H1 (cell line): ENCODE measurements at regions not wholly inside any gene's neighbourhood (a gene's known extent, or its start where the extent isn't known, plus 50 kb on each side); places are given as distances from the start of the nearest gene placed in this dataset.
"Not testable (repeated sequence)": the region's sequence is repeated elsewhere in the genome, so short reads cannot be mapped to it uniquely, and the experiment has no call there.

ENCODE experiments used
- CTCF ChIA-PET: fragments of 300-600 bp; sonication (Branson Sonifier 250); formaldehyde crosslinking; loops from one replicate; lab custom pipeline; 2021; ENCODE audit not compliant: partially characterized antibody; lab: Charles Lee
- POLR2A ChIA-PET: fragments of 300-600 bp; sonication (Branson Sonifier 250); formaldehyde crosslinking; loops from one replicate; lab custom pipeline; 2021; ENCODE audit warnings: inconsistent platforms; ENCODE audit not compliant: partially characterized antibody; lab: Charles Lee
- DNase-seq, 2 experiments: peaks; one replicate each; pipeline versions ENCODE4 v3.0.0 to v3.0.0-alpha.2; 2010 to 2022; ENCODE audit warnings: low spot score in 2 of 2, low read depth in 1 of 2, mixed read lengths in 1 of 2
- FAIRE-seq: peaks from 2 replicates; lab custom pipeline; 2011; peaks lifted over from hg19 to GRCh38; lab: Jason Lieb, UNC
- H2AFZ ChIP-seq: 2 replicates; pipeline ENCODE4 v1.8.1; 2012; ENCODE audit warnings: low read length, inconsistent platforms
- H2AK5ac ChIP-seq: 2 replicates; pipeline ENCODE4 v1.6.1; 2013; ENCODE audit warnings: low read depth, low read length
- H2BK120ac ChIP-seq: replicated peaks from 2 replicates; pipeline ENCODE3; 2013; ENCODE audit warnings: low read depth, low read length, inconsistent platforms
- H2BK12ac ChIP-seq: 2 replicates; pipeline ENCODE4 v1.6.1; 2013; ENCODE audit warnings: low read depth, low read length
- H2BK15ac ChIP-seq: 2 replicates; pipeline ENCODE4 v1.6.1; 2013; ENCODE audit warnings: low read length
- H2BK20ac ChIP-seq: 2 replicates; pipeline ENCODE4 v1.6.1; 2013; ENCODE audit warnings: low read length
- H2BK5ac ChIP-seq: 2 replicates; pipeline ENCODE4 v1.6.1; 2013; ENCODE audit warnings: low read depth, low read length
- H3K14ac ChIP-seq: 2 replicates; pipeline ENCODE4 v1.6.1; 2013; ENCODE audit warnings: inconsistent platforms; ENCODE audit not compliant: insufficient read length
- H3K18ac ChIP-seq: 2 replicates; pipeline ENCODE4 v1.6.1; 2013; ENCODE audit warnings: low read length; ENCODE audit errors: extremely low read depth
- H3K23ac ChIP-seq: 2 replicates; pipeline ENCODE4 v1.6.1; 2013; ENCODE audit warnings: inconsistent platforms; ENCODE audit not compliant: insufficient read length
- H3K23me2 ChIP-seq: 2 replicates; pipeline ENCODE4 v1.6.1; 2013; ENCODE audit warnings: low read depth, low read length
- H3K27ac ChIP-seq: 2 replicates; pipeline ENCODE4 v1.6.1; 2011; ENCODE audit warnings: low read depth, low read length, inconsistent platforms
- H3K27me3 ChIP-seq, 4 experiments: replicated peaks in 1 of 4; 1 replicate in 1 of 4; 2 replicates in 3 of 4; pipeline versions ENCODE4 v1.6.1 to v1.8.1; 2011 to 2013; ENCODE audit warnings: low read length in 3 of 4, mild to moderate bottlenecking in 3 of 4, inconsistent platforms in 2 of 4, mixed read lengths in 2 of 4, moderate library complexity in 1 of 4; ENCODE audit not compliant: control insufficient read depth in 3 of 4, insufficient read depth in 3 of 4; ENCODE audit errors: extremely low read depth in 1 of 4
- H3K36me3 ChIP-seq, 4 experiments: 2 replicates each; pipeline versions ENCODE4 v1.6.1 to v1.8.1; 2011 to 2013; ENCODE audit warnings: mild to moderate bottlenecking in 4 of 4, low read length in 3 of 4, moderate library complexity in 2 of 4, control low read depth in 1 of 4, inconsistent platforms in 1 of 4; ENCODE audit not compliant: insufficient read depth in 4 of 4, control insufficient read depth in 2 of 4
- H3K4ac ChIP-seq: replicated peaks from 2 replicates; pipeline ENCODE3; 2013; ENCODE audit warnings: low read length, low read depth, mixed read lengths, inconsistent platforms; ENCODE audit not compliant: insufficient read length
- H3K4me1 ChIP-seq, 4 experiments: replicated peaks in 1 of 4; 1 replicate in 1 of 4; 2 replicates in 3 of 4; pipeline versions ENCODE4 v1.6.1 to v1.8.1; 2011 to 2013; ENCODE audit warnings: low read length in 3 of 4, inconsistent platforms in 2 of 4, mixed read lengths in 1 of 4; ENCODE audit not compliant: insufficient read depth in 4 of 4, control insufficient read depth in 3 of 4
- H3K4me2 ChIP-seq, 2 experiments: 2 replicates each; pipeline versions ENCODE4 v1.6.1 to v1.8.1; 2011 to 2013; ENCODE audit warnings: low read depth in 2 of 2, low read length in 2 of 2, control low read depth in 1 of 2, inconsistent platforms in 1 of 2, mild to moderate bottlenecking in 1 of 2; ENCODE audit not compliant: insufficient read depth in 1 of 2
- H3K4me3 ChIP-seq, 4 experiments: fragments of 200-600, 300-600 bp in 1 of 4; sonication (generic), shearing (Covaris generic), sonication (Bioruptor Twin) in 1 of 4; 2 replicates each; pipeline versions ENCODE4 v1.5.1 to v1.8.1; 2011 to 2016; ENCODE audit warnings: low read length in 4 of 4, low read depth in 3 of 4, control low read depth in 2 of 4, inconsistent platforms in 2 of 4, mild to moderate bottlenecking in 2 of 4, mixed read lengths in 1 of 4, moderate library complexity in 1 of 4; ENCODE audit not compliant: insufficient read depth in 2 of 4; ENCODE audit errors: extremely low read depth in 1 of 4
- H3K56ac ChIP-seq: replicated peaks from 2 replicates; pipeline ENCODE3; 2013; ENCODE audit warnings: low read depth, mild to moderate bottlenecking, mixed read lengths, low read length, inconsistent platforms; ENCODE audit not compliant: insufficient read length
- H3K79me1 ChIP-seq: 2 replicates; pipeline ENCODE4 v1.6.1; 2013; ENCODE audit warnings: low read depth, low read length, control low read depth
- H3K79me2 ChIP-seq, 2 experiments: 2 replicates each; pipeline versions ENCODE4 v1.6.1 to v1.8.1; 2012 to 2013; ENCODE audit warnings: low read length in 2 of 2, mild to moderate bottlenecking in 2 of 2, inconsistent platforms in 1 of 2; ENCODE audit not compliant: insufficient read depth in 2 of 2, control insufficient read depth in 1 of 2
- H3K9ac ChIP-seq, 4 experiments: replicated peaks in 1 of 4; 1 replicate in 1 of 4; 2 replicates in 3 of 4; pipeline versions ENCODE4 v1.6.1 to v1.8.1; 2011 to 2013; ENCODE audit warnings: low read depth in 3 of 4, low read length in 3 of 4, control low read depth in 2 of 4, mild to moderate bottlenecking in 2 of 4, moderate library complexity in 2 of 4, inconsistent platforms in 1 of 4; ENCODE audit errors: extremely low read depth in 1 of 4
- H3K9me3 ChIP-seq, 2 experiments: 2 replicates each; pipeline versions ENCODE4 v1.6.1 to v1.8.1; 2012 to 2013; ENCODE audit warnings: mild to moderate bottlenecking in 2 of 2, moderate library complexity in 2 of 2, control low read depth in 1 of 2, inconsistent platforms in 1 of 2, low read depth in 1 of 2, low read length in 1 of 2, mixed read lengths in 1 of 2; ENCODE audit not compliant: insufficient read depth in 2 of 2
- H4K20me1 ChIP-seq, 2 experiments: replicated peaks in 1 of 2; 2 replicates each; pipeline versions ENCODE3 to v1.8.1; 2011 to 2013; ENCODE audit warnings: inconsistent platforms in 2 of 2, low read length in 2 of 2, mild to moderate bottlenecking in 1 of 2; ENCODE audit not compliant: insufficient read depth in 2 of 2, control insufficient read depth in 1 of 2
- H4K5ac ChIP-seq: 2 replicates; pipeline ENCODE4 v1.6.1; 2013; ENCODE audit warnings: low read length, low read depth, mixed read lengths, inconsistent platforms; ENCODE audit not compliant: insufficient read length
- H4K8ac ChIP-seq: 2 replicates; pipeline ENCODE4 v1.8.0; 2013; ENCODE audit warnings: mild to moderate bottlenecking, moderate library complexity, low read length, inconsistent platforms; ENCODE audit not compliant: insufficient read depth; ENCODE audit errors: extremely low read depth
- H4K91ac ChIP-seq: replicated peaks from 2 replicates; pipeline ENCODE3; 2013; ENCODE audit warnings: low read length, mixed read lengths, inconsistent platforms; ENCODE audit not compliant: insufficient read length
- CBX8 ChIP-seq: fragments of 300-800, 300-1000 bp; sonication (generic); IDR thresholded peaks from 2 replicates; pipeline ENCODE4 v1.7.1; 2016; ENCODE audit warnings: low read depth, low read length, borderline replicate concordance
- CHD1 ChIP-seq: IDR thresholded peaks from 2 replicates; pipeline ENCODE4 v1.6.1; 2012; ENCODE audit warnings: low read depth, low read length, improper control_type of control experiment
- EZH2 ChIP-seq: fragments of 200-600 bp; sonication (generic); IDR thresholded peaks from 2 replicates; pipeline ENCODE4 v1.7.1; 2012; ENCODE audit warnings: low read depth, mild to moderate bottlenecking, moderate library complexity, low read length, inconsistent platforms; ENCODE audit not compliant: severe bottlenecking
- JUN ChIP-seq: IDR thresholded peaks from 2 replicates; pipeline ENCODE4 v1.6.1; 2011; ENCODE audit warnings: low read depth, mild to moderate bottlenecking, improper control_type of control experiment, low read length
- SIX5 ChIP-seq: IDR thresholded peaks from 2 replicates; pipeline ENCODE4 v1.6.1; 2011; ENCODE audit warnings: mild to moderate bottlenecking, low read depth, low read length
- WGBS, 2 experiments: shearing (Covaris generic) in 1 of 2; methylation state at CpG; one replicate each; pipeline versions ENCODE4 v1.1.6 to v1.1.7; 2013 to 2015; ENCODE audit warnings: low lambda C conversion rate in 2 of 2, mixed read lengths in 2 of 2, inconsistent platforms in 1 of 2, low coverage in 1 of 2, missing lambda C conversion rate in 1 of 2; ENCODE audit not compliant: insufficient replicate concordance in 2 of 2, insufficient coverage in 1 of 2, insufficient read length in 1 of 2; ENCODE audit errors: extremely low coverage in 1 of 2, missing lambda C conversion rate in 1 of 2; 5-methylcytosine and 5-hydroxymethylcytosine counted together
- TF ChIP-seq, protein P1 (sequence below), 3 experiments: IDR thresholded peaks; 1 replicate in 2 of 3; 2 replicates in 1 of 3; pipeline versions ENCODE4 v1.5.1 to v1.6.1; 2011; ENCODE audit warnings: low read length in 3 of 3, mild to moderate bottlenecking in 3 of 3, inconsistent platforms in 2 of 3, low read depth in 1 of 3, moderate library complexity in 1 of 3; ENCODE audit not compliant: insufficient read depth in 1 of 3; ENCODE audit errors: control extremely low read depth in 1 of 3
- TF ChIP-seq, protein P2 (sequence below): IDR thresholded peaks from 2 replicates; pipeline ENCODE4 v1.6.1; 2011; ENCODE audit warnings: low read depth, mild to moderate bottlenecking, low read length; ENCODE audit not compliant: insufficient read depth

DNA sequence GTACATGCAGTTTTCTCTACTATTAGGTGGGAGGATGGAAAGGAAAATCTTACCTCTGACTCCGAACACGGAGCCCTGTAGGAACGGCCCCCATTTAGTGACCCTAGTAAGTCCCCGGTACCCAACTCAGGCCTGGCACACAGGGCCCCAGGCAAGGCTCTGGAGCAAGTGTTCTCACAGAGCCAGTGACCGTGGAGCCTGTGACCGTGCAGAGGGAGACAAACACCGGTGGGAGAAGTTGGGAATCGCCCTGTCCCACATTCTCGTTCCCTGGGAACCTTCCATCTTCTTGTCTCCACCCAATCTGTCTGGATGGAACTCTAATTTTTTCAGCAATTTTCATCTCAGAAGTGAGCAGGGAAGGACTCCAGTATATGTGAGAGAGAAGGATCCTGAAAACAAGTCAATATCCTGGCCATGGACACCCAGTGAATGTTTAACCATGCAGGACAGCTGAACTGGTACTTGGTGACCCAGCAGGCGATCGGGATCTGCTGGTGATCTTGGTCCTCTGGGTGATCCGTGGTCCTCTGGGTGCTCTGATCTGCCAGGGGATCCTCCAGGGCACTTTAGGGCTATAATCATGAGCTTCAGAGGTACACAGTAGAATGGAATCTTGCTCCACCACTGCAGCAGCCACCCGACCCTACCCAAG, 348.6 kb upstream of the ID2 start (continued):
- TF ChIP-seq, protein P1, sequence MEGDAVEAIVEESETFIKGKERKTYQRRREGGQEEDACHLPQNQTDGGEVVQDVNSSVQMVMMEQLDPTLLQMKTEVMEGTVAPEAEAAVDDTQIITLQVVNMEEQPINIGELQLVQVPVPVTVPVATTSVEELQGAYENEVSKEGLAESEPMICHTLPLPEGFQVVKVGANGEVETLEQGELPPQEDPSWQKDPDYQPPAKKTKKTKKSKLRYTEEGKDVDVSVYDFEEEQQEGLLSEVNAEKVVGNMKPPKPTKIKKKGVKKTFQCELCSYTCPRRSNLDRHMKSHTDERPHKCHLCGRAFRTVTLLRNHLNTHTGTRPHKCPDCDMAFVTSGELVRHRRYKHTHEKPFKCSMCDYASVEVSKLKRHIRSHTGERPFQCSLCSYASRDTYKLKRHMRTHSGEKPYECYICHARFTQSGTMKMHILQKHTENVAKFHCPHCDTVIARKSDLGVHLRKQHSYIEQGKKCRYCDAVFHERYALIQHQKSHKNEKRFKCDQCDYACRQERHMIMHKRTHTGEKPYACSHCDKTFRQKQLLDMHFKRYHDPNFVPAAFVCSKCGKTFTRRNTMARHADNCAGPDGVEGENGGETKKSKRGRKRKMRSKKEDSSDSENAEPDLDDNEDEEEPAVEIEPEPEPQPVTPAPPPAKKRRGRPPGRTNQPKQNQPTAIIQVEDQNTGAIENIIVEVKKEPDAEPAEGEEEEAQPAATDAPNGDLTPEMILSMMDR (IDR thresholded peaks at IDR 0.05; ENCODE audit: control extremely low read depth in 1 of 3, insufficient read depth in 1 of 3, low read depth in 1 of 3, low read length in 3 of 3), result no peak
- TF ChIP-seq SIX5 (no peak), CBX8 (no peak), CHD1 (no peak), EZH2 (no peak), JUN (no peak)
- TF ChIP-seq, protein P2, sequence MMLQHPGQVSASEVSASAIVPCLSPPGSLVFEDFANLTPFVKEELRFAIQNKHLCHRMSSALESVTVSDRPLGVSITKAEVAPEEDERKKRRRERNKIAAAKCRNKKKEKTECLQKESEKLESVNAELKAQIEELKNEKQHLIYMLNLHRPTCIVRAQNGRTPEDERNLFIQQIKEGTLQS, result no peak

DNA sequence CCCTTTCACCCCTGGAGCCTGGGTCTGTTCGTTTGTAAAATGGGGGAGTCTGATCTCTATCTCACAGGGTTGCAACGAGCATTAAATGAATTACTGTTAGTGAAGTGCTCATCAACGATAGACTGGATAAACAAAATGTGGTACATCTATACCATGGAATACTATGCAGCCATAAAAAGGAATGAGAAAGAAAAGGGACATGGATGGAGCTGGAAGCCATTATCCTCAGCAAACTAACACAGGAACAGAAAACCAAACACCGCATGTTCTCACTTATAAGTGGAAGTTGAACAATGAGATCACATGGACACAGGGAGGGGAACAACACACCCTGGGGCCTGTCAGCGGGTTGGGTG, 348.0 kb upstream of the ID2 start:
- H3K14ac ChIP-seq, H2BK120ac ChIP-seq, H3K4ac ChIP-seq, H4K8ac ChIP-seq, H3K56ac ChIP-seq, H4K91ac ChIP-seq, H3K79me2 ChIP-seq, H2BK12ac ChIP-seq, DNase-seq, H3K23me2 ChIP-seq, H3K4me2 ChIP-seq, H2BK5ac ChIP-seq, H2BK15ac ChIP-seq, H2AFZ ChIP-seq, H3K18ac ChIP-seq, H3K9ac ChIP-seq, H3K4me3 ChIP-seq, H2BK20ac ChIP-seq, H3K23ac ChIP-seq, H3K4me1 ChIP-seq, H2AK5ac ChIP-seq, H3K27ac ChIP-seq, FAIRE-seq, H3K27me3 ChIP-seq, H3K79me1 ChIP-seq, H3K36me3 ChIP-seq, POLR2A ChIA-PET, H3K9me3 ChIP-seq, H4K5ac ChIP-seq, H4K20me1 ChIP-seq: not testable (repeated sequence)
- WGBS, 2 experiments, result 73% methylated on average over 5 of the region's 5 CpGs; no CpG with 5 or more reads in 1 of the 2 experiments
- CTCF ChIA-PET, result interaction anchor here (0.5 kb wide), 1 partner anchor 42 kb away, joined by 3 read pairs; no protein-coding TSS in a partner anchor
